22Rv1 (cell line): ENCODE measurements at regions not wholly inside any gene's neighbourhood (a gene's known extent, or its start where the extent isn't known, plus 50 kb on each side); places are given as distances from the start of the nearest gene placed in this dataset.

Source experiments
- H3K27ac ChIP-seq: fragments of 450-650 bp; 2 replicates; pipeline ENCODE4 v1.5.1; 2017
- ZFX ChIP-seq: fragments of 450-650 bp; IDR thresholded peaks from 2 replicates; pipeline ENCODE4 v1.6.1; 2017; ENCODE audit warnings: antibody characterized with exemption, borderline replicate concordance
- TF ChIP-seq, protein P1 (sequence below): fragments of 450-650 bp; IDR thresholded peaks from 2 replicates; pipeline ENCODE4 v1.5.1; 2017; ENCODE audit warnings: mild to moderate bottlenecking

DNA sequence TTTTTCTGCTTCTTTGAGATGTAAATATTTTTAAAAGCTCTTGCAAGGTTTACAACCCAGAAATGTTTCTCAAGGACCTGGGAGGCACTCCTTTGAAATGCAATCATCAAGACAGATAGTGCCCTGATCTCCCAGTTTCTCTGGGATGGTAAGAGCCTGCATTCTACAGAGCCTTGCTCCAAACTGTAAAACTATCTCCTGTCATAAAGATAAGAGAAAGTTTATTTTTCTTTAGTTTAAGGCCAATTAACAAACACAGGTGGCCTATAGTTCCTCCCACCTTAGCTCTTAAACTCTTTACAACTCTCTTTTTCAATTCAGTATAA lies 1231.1 kb upstream of the NUDT12 start:
- H3K27ac ChIP-seq: no peak overlapping the region
- TF ChIP-seq, protein P1, sequence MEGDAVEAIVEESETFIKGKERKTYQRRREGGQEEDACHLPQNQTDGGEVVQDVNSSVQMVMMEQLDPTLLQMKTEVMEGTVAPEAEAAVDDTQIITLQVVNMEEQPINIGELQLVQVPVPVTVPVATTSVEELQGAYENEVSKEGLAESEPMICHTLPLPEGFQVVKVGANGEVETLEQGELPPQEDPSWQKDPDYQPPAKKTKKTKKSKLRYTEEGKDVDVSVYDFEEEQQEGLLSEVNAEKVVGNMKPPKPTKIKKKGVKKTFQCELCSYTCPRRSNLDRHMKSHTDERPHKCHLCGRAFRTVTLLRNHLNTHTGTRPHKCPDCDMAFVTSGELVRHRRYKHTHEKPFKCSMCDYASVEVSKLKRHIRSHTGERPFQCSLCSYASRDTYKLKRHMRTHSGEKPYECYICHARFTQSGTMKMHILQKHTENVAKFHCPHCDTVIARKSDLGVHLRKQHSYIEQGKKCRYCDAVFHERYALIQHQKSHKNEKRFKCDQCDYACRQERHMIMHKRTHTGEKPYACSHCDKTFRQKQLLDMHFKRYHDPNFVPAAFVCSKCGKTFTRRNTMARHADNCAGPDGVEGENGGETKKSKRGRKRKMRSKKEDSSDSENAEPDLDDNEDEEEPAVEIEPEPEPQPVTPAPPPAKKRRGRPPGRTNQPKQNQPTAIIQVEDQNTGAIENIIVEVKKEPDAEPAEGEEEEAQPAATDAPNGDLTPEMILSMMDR: no peak
- TF ChIP-seq ZFX: no peak

DNA sequence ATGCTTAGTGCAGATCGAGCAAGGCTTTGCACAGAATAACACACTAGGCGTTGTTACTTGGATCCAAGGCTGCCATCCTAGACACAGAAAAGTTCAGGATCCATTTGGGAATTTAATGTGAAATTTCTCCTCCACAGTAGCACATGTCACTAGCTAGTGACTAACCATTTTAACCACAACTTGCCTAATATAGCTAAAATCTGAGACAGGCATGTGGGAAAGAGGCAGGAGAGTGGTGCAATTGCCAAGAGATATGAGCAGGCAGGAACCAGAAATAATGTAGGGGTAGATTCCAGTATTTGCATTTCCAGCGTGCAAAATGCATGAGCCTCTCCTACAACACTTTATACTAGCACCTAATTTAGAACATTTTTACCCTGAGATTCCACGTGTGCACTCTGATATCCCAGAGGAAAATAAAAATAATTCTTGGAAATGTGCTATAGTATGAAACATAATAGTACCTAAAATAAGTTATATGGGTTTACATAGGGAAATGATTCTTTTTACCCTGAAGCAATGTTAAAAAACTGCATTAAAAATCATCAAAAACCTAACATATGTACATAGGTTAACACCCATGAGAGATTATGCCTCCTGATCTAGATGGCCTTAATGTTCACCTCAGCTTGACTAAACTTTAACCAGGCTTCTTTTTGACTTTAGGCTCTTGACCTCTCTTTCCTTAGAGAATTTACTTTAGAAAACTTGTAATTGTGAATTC lies 1230.6 kb upstream of the NUDT12 start:
- H3K27ac ChIP-seq: no peak overlapping the region
- TF ChIP-seq ZFX: no peak
- TF ChIP-seq, protein P1: no peak

DNA sequence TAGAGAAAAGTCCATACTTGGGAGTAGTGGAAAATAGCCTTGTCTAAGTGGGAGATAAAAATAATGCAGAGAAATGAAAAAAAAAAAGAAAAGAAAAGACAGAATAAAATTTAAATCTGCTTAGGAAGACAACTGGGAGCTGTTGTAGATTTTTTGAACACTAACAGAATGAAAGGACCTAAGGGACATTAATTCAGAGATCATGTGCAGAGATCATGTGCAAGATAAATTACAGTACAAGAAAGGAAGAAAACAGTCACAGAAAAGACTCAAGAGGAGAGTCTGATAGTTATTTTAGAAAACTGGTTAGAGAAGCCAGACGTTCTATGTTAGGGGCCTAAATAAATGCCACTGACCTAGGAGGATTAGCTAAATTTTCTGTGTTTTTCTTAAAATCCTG lies 1226.8 kb upstream of the NUDT12 start:
- no peak overlapping the region for H3K27ac ChIP-seq
- TF ChIP-seq, protein P1: no peak

DNA sequence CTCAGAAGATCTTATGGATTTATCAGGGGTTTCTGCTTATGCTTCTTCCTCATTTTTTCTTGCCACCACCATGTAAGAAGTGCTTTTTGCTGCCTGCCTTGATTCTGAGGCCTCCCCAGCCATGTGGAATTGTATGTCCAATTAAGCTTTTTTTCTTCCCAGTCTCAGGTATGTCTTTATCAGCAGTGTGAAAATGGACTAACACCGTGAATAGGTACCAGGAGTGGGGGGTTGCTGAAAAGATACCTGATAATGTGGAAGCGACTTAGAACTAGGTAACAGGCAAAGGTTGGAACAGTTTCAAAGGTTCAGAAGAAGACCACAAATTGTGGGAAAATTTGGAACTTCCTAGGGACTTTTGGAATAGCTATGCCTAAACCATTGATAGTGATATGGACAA lies 1222.5 kb upstream of the NUDT12 start:
- TF ChIP-seq ZFX: no peak
- TF ChIP-seq, protein P1: no peak
- H3K27ac ChIP-seq: no peak overlapping the region

DNA sequence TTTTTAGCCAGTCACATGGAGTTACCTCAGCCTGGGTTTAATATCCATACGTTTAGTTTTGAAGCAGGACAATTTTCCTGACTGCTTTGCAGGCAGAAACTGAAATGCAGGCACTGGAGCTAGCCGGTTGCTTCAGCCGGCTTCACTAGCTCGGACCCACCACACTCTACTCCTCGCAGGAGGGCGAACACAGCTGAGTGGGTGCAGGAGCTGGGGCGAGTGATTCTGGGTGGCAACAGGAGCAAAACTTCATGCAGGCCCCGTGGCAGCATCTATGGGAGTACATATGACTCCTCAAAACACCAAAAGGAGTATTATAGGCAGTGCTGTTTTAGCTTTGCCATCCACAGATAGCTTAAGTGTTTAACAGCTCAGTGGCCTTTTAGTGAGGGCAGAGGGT lies 1211.8 kb upstream of the NUDT12 start:
- H3K27ac ChIP-seq: no peak overlapping the region
- TF ChIP-seq ZFX: no peak
- TF ChIP-seq, protein P1: no peak

DNA sequence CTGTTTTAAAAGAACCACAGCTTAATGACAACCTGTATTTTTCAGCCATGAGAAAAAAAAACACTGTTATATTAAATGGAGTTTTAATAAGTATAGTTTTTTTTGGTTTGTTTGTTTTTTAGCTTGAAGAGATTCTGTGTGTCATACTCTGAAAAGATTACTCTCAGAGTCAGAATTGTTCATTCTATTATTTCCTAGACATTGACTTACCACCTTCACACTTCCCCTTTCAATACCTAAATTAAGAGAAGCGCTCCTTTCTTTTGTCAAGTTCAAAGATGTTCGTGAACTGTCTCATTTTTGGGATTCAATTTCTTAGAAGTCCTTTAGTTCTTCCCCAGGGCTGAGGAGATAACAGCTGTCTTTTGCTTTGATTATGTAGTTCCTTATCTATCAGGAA lies 1201.6 kb upstream of the NUDT12 start:
- TF ChIP-seq, protein P1: no peak
- no peak for TF ChIP-seq ZFX
- H3K27ac ChIP-seq: no peak overlapping the region

DNA sequence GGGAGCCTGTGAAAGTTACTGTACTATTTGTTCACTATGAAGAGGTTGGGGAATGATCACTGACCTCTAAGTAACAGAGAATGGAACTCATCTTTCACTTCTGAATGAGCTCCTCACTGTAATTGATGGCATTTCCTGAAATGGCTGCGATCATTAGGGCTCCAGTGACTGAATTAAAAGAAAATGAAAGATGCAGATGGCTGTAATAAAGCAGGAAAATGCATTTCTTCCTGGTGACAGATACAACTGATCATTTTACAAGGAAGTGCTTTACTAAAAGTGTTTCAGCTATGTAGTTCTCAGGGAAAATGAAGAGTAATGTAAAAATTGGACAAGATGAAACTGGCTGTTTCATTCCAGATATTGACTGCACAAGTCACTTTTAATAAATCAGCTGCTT lies 1200.6 kb upstream of the NUDT12 start:
- TF ChIP-seq, protein P1: no peak
- TF ChIP-seq ZFX: no peak

More for the DNA sequence above, 1200.6 kb upstream of the NUDT12 start:
- H3K27ac ChIP-seq: no peak overlapping the region
